Pancreas (tissue), 10 donors: ENCODE measurements at regions not wholly inside any gene's neighbourhood (a gene's known extent, or its start where the extent isn't known, plus 50 kb on each side); places are given as distances from the start of the nearest gene placed in this dataset.
"Not testable (repeated sequence)": the region's sequence is repeated elsewhere in the genome, so short reads cannot be mapped to it uniquely, and the experiment has no call there.

ENCODE experiments used
- ATAC-seq, 4 donors: fragments of 200-7000 bp; cut with Tn5 transposase; one replicate each; pipeline versions ENCODE4 v1.8.0 to v1.9.1; 2020; ENCODE audit warnings: mild to moderate bottlenecking in 4 of 4, moderate library complexity in 4 of 4
- DNase-seq, 6 donors: peaks; one replicate each; pipeline ENCODE4 v3.0.0-alpha.2; 2020
- FAIRE-seq: peaks from 2 replicates; lab custom pipeline; 2012; peaks lifted over from hg19 to GRCh38; lab: Jason Lieb, UNC
- H3K27ac ChIP-seq, 4 donors: fragments of 200-600 bp; sonication (generic); 1 replicate in 3 of 4; 2 replicates in 1 of 4; pipeline versions ENCODE4 v1.5.0 to v1.8.0; 2020
- H3K27me3 ChIP-seq, 4 donors: fragments of 200-600 bp; one replicate each; pipeline ENCODE4 v1.8.0; 2021
- H3K36me3 ChIP-seq, 3 donors: fragments of 200-600 bp; sonication (generic) in 1 of 3; one replicate each; pipeline versions ENCODE4 v1.5.0 to v1.8.0; 2020 to 2021
- H3K4me1 ChIP-seq, 3 donors: fragments of 200-600 bp; one replicate each; pipeline ENCODE4 v1.8.0; 2021
- H3K4me3 ChIP-seq, 4 donors: fragments of 200-600 bp; sonication (generic) in 2 of 4; one replicate each; pipeline versions ENCODE4 v1.5.0 to v1.8.0; 2020 to 2021
- H3K9me3 ChIP-seq, 4 donors: fragments of 200-600 bp; one replicate each; pipeline ENCODE4 v1.8.0; 2021
- WGBS, 2 donors: extraction: QIAGEN DNeasy Blood & Tissue Kit; methylation state at CpG; one replicate each; pipeline ENCODE4 v1.1.7; 2013; 5-methylcytosine and 5-hydroxymethylcytosine counted together
- intact Hi-C, 3 donors: fragments of 100-400 bp; cut with DNase I; formaldehyde crosslinking; loops; one replicate each; pipeline versions ENCODE4 v1.11.1 to v1.14.2; 2022
- TF ChIP-seq, protein P1 (sequence below), 4 donors: fragments of 200-600 bp; sonication (generic) in 3 of 4; IDR thresholded peaks; one replicate each; pipeline versions ENCODE4 v1.5.0 to v1.8.0; 2021; ENCODE audit warnings: antibody characterized with exemption in 4 of 4
- donor health status: healthy with polysubstance abuse.
- donor health status: DM: no; HTN: no; CAD: no; lungs with moderate emphysema.
- donor health status: DM: no; HTN: no; CAD: no.
- donor health status: control.
- donor health status: control.
- donor health status: Bipolar disorder and iron deficiency.
- donor health status: DM: yes; HTN: yes; CAD: no.
- donor health status: DM: no; HTN: no; CAD: no.
- donor health status: DM: no; HTN: no; CAD: no.
- donor health status: DM: yes; HTN: yes; CAD: no.

- TF ChIP-seq, protein P1, sequence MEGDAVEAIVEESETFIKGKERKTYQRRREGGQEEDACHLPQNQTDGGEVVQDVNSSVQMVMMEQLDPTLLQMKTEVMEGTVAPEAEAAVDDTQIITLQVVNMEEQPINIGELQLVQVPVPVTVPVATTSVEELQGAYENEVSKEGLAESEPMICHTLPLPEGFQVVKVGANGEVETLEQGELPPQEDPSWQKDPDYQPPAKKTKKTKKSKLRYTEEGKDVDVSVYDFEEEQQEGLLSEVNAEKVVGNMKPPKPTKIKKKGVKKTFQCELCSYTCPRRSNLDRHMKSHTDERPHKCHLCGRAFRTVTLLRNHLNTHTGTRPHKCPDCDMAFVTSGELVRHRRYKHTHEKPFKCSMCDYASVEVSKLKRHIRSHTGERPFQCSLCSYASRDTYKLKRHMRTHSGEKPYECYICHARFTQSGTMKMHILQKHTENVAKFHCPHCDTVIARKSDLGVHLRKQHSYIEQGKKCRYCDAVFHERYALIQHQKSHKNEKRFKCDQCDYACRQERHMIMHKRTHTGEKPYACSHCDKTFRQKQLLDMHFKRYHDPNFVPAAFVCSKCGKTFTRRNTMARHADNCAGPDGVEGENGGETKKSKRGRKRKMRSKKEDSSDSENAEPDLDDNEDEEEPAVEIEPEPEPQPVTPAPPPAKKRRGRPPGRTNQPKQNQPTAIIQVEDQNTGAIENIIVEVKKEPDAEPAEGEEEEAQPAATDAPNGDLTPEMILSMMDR (IDR thresholded peaks at IDR 0.05) = no peak
- Histone ChIP-seq H3K4me1 (no peaks in the 10 kb centered on the region), H3K4me3 (no peak overlapping the region), H3K27ac (no peak overlapping the region), H3K27me3 (no peaks in the 10 kb centered on the region), H3K36me3 (no peaks in the 10 kb centered on the region), H3K9me3 (no peaks in the 10 kb centered on the region)
- ATAC-seq (no peak), FAIRE-seq (no peak), DNase-seq (peak in 1 of 6 donors; percentile 41)
- intact Hi-C loops = no loop called here
- WGBS, 2 donors = 95 to 97% methylated on average over 14 of the region's 14 CpGs
Observed at GRCh38 chr15:44861439-44861910, 95.0 kb upstream of the TERB2 start.

DNA sequence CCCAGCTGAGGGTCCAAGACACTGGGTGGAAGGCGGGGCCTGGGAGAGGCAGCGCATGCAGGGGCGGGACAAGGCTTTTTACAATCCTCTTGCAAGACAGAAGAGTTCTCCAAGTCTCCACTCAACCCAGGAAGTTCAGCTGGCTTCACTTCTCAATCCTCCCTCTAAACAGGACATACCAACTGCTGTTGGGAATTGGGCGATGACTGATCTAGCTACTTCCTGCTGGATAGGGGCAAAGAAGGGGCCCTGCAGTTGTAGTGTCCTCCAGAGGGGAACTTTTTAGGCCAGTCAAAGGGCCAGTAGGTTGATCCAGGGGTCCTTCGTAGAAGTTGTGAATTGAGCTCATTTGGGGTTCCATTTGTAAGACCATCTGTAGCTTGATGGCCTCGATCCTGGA is 94.6 kb upstream of the TERB2 start:
- 93 to 94% methylated on average over 6 of the region's 6 CpGs for WGBS, 2 donors
- intact Hi-C loops = no loop called here
- Histone ChIP-seq H3K27me3 (no peaks in the 10 kb centered on the region), H3K36me3 (no peaks in the 10 kb centered on the region), H3K9me3 (no peaks in the 10 kb centered on the region), H3K4me1 (no peaks in the 10 kb centered on the region), H3K4me3 (no peak overlapping the region), H3K27ac (no peak overlapping the region)
- ATAC-seq (no peak), DNase-seq (no peak), FAIRE-seq (no peak)
- TF ChIP-seq, protein P1 (IDR thresholded peaks at IDR 0.05) = no peak

- H3K4me1 ChIP-seq, H3K4me3 ChIP-seq, ATAC-seq, H3K9me3 ChIP-seq, H3K27me3 ChIP-seq, H3K27ac ChIP-seq, H3K36me3 ChIP-seq, DNase-seq, intact Hi-C loops, FAIRE-seq: not testable (repeated sequence)
- WGBS, 2 donors = 20 to 26% methylated on average over 1 of the region's 1 CpG
Observed at GRCh38 chr15:44862866-44863265, 93.6 kb upstream of the TERB2 start.

- H3K36me3 ChIP-seq, intact Hi-C loops, ATAC-seq, H3K4me1 ChIP-seq, H3K9me3 ChIP-seq, H3K27me3 ChIP-seq, DNase-seq, H3K27ac ChIP-seq, FAIRE-seq, H3K4me3 ChIP-seq: not testable (repeated sequence)
- WGBS, 2 donors = 74 to 77% methylated on average over 1 of the region's 1 CpG
Observed at GRCh38 chr15:44868100-44868499, 88.4 kb upstream of the TERB2 start.

DNA sequence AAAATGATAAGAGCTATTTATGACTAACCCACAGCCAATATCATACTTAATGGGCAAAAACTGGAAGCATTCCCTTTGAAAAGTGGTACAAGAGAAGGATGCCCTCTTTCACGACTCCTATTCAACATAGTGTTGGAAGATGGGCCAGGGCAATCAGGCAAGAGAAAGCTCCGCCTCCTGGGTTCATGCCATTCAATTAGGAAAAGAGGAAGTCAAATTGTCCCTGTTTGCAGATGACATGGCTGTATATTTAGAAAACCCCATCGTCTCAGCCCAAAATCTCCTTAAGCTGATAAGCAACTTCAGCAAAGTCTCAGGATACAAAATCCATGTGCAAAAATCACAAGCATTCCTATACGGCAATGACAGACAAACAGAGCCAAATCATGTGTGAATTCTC is 86.4 kb upstream of the TERB2 start:
- ATAC-seq, H3K27me3 ChIP-seq, intact Hi-C loops, H3K4me1 ChIP-seq, DNase-seq, H3K4me3 ChIP-seq, H3K27ac ChIP-seq, FAIRE-seq, H3K9me3 ChIP-seq, H3K36me3 ChIP-seq: not testable (repeated sequence)
- whole genome bisulfite sequencing, 2 donors = 71 to 78% methylated on average over 4 of the region's 4 CpGs

DNA sequence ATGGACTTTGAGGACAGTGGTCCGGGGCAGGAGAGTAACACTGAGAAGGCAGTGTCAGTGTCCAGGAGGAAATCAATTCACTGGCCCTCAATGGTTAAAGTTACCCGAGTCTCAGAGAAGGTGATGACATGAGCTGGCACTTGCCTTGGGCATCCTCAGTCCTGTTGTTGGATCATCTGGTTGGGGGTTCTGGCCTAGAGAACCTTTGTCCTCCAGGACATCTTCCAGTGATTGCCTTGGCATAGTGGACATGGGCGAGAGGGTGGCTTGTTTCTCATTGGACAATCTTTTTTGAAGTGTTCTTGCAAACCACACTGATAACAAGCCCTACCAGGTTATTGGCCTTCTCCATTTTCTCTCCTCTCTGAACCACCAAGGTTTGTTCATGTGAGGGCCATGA is 83.4 kb upstream of the TERB2 start:
- TF ChIP-seq, protein P1 (IDR thresholded peaks at IDR 0.05) = no peak
- no peak overlapping the region for H3K27ac ChIP-seq
- no peak overlapping the region for H3K4me3 ChIP-seq
- no peak for FAIRE-seq
- no peak for DNase-seq
- no peaks in the 10 kb centered on the region for H3K36me3 ChIP-seq
- intact Hi-C loops = no loop called here
- no peak for ATAC-seq
- H3K4me1 ChIP-seq = no peaks in the 10 kb centered on the region
- no peaks in the 10 kb centered on the region for H3K27me3 ChIP-seq
- 77 to 81% methylated on average over 3 of the region's 3 CpGs for WGBS, 2 donors
- no peaks in the 10 kb centered on the region for H3K9me3 ChIP-seq
